Erythroblast (primary cell): ENCODE measurements at regions not wholly inside any gene's neighbourhood (a gene's known extent, or its start where the extent isn't known, plus 50 kb on each side); places are given as distances from the start of the nearest gene placed in this dataset.

ENCODE experiments used
- DNase-seq, 2 experiments: peaks; one replicate each; lab custom pipeline; 2025; lab: John Stamatoyannopoulos, UW
- GATA1 ChIP-seq: IDR thresholded peaks from 2 replicates; pipeline ENCODE4 v1.6.1; 2011; ENCODE audit warnings: low read depth, mild to moderate bottlenecking, control low read depth, low read length, moderate library complexity
- POLR2A ChIP-seq: IDR thresholded peaks from 2 replicates; pipeline ENCODE4 v1.6.1; 2011; ENCODE audit warnings: mild to moderate bottlenecking, low read length

DNA sequence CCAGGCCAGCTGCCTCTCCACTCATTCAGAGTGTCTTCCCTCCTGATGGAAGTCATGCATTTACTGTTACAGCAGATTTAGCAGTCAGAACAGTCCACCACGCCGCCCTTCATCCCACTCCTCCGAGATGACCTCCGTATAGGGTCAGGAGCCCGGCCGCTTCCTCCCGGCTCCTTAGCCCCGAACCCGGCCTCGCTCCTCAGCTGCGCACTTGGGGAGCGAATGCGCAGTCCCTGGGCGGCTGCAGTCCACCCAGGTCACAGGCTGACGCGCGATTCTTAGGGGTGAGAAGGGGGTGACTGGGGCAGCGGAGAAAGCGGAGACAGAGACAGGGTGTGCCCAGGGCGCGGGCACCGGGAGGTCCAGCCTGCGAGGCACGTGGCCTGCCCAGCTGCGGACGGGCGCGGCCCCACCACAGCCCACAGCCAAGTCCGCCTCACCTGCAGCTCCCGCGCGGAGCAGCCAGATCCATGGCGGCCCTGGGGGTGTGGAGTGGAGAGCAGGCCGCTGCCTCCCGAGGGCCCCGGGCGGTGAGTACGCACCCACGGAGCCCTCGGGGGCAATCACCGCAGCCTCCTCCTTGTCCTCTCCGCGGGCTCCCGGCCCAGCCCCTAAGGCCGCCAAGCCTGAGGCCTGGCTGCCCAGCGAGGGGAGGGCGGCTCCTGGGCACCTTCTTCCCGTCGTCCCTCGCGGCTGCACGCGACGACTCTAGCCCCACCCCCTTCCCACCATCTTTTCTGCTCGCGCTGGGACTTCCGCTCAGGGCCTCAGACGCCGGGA, 286.6 kb downstream of the BRD1 start:
- DNase-seq = no peak
- TF ChIP-seq POLR2A (no peak), GATA1 (no peak)

DNA sequence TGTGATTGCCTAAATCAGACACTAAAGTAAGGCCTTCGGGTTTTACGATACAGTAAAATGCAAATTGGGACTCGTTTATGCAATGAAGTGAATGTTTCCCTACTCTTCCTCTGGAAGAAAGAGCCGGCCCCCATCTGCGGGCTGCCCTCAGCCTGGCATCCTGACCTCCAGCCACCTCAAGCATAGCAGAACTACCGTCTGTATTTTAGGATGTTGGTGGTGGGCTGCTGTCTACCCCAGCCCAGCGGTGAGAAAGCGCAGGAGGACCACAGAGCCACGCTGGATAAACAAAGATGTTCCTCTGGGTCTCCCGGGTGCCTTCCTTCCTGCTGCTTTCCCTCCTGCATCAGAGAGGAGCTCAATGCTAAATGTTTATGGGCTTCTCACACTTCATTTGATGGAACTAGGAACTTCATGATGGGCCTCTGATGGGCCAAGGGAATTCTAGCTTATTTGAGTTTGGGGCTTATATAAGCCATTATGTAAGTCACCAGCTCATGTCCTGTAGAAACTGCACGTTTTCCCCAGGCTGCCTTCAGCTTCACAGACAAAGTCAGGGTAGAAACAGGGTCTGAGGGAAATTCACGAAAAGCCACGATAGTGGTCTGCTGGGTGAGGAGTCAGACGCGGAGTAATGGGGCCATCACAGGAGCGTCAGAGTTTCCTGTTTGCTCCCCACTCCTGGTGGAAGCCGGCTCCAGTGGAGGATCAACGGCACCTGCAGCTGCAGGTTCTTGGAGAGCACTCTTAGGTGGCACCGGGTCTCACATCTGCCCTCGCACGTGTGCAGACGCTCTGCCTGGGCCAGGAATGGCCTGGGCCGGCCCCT, 287.4 kb downstream of the BRD1 start:
- TF ChIP-seq GATA1 (no peak), POLR2A (no peak)
- DNase-seq = no peak

DNA sequence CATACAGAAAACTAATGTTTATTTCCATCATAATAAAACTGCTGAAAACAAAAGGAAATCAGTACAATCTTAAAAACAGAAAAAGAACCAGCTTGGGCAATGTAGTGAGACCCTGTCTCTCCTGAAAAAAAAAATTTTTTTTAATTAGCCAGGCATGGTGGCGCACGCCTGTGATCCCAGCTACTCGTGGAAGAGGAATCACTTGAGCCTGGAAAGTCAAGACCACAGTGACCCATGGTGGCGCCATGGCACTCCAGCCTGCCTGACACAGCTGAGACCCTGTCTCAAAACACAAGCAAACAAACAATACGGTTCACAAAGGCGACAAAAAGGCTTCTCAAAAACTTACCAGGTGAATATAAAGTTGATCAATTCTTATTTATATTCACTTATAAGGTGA, 289.7 kb downstream of the BRD1 start:
- TF ChIP-seq GATA1 (no peak), POLR2A (no peak)
- DNase-seq = no peak

DNA sequence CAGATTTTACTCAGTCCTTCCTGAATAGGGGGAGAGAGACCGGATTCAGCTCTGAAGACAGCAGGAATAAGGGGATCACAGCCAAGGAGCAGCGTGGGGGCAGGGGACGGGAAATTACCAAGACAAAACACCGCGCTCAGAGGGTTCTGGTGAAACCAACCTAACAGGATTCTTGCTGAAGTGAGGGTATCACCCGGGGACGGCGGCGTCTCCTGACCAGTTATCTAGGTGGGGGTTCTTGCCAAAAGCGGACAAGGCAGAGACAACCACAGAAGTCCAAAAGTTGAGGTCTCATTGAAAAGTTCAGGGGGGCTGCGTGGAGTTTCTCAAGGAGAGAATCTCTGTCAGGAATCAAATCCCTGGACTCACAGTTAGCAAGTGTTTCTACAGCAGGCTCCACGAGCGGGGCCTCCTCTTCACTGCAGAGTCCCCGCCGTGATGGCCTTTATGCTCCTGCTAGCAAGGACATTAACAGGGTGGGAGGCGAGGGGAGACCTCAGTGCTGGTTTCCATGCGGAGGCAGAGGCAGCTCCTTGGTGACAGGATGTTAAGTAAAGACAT, 291.0 kb downstream of the BRD1 start:
- no peak for TF ChIP-seq GATA1
- TF ChIP-seq POLR2A = no peak
- no peak for DNase-seq

DNA sequence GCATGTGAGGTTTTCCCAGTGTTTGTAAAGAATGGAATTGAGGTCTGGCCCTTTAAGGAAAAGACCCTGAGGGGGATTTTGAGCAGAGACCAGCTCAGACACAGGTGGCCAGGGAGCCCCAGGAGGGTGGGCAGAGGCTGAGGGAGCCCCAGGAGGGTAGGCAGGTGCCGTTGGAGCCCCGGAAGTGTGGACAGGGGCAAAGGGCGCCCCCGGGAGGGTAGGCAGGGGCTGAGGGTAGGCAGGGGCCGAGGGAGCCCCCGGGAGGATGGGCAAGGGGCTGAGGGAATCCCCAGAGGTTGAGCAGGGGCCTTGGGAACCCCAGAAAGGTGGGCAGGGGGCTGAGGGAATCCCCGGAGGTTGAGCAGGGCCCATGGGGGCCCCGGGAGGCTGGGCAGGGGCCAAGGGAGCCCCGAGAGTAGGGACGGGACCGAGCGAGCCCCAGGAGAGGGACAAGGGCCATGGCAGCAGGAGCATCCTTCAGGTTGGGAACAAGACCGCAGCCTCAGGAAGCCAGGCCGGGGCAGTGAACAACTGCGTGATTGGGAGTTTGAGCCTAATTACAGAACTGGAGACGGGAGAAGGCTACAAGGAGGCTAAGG, 292.0 kb downstream of the BRD1 start:
- no peak for DNase-seq
- TF ChIP-seq POLR2A = no peak
- TF ChIP-seq GATA1 = no peak

DNA sequence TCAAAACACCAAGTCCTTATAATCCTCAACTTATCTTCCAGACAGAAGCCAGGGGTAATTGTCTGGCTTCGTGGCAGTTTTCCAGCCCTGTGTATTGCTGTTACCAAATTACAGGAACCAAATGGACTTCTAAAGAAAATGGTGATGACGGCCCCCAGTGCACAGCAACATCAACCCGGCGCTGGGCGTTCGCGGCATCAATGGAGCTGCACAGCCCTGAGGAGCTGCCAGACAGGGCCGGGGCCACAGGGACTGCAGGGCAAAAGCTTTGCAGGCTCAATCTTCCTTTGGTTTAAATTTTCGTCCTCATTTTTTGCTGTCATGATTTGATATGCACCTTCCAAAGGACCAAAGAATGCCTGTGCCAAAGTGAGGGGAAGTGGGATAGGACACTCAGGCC, 292.5 kb downstream of the BRD1 start:
- no peak for DNase-seq
- TF ChIP-seq POLR2A (no peak), GATA1 (no peak)

DNA sequence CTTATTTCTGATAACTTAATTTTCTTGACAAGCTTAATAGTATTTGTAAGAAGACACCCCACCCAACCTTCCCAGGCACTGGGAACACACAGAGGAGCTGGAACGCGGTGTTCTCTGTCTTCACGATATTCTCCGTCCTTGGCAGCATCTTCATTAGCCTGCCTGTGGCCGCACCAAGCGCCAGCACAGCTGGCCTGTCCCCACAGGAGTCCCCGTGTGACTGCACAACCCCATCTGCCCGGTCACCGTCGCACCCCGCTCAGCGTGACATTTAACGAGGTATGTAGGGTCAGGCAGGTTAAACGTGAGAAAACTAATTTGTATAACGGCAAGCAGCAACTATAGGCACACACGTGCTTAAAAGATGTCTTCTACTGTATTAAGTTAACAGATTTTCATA, 293.3 kb downstream of the BRD1 start:
- no peak for TF ChIP-seq GATA1
- TF ChIP-seq POLR2A = no peak
- no peak for DNase-seq

DNA sequence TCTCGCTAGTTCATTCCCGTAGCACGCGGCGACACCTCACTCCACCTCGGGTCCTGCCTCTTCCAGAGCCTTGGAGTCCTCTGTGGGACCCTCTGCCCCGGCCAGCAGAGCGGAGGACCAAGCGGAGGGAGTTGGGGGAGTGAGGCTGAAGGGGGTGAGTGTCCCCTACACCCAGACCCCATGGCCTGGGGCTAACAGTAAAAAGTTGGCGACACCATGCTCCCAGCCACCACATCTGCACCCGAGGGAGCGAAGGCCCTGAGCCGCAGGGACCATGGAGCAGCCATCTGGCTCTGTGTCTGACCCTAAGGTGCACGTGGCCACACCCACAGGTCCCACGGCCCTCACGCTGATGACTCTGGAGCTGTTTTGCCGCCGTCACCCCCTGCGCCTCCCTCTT, 293.8 kb downstream of the BRD1 start:
- DNase-seq = no peak

DNA sequence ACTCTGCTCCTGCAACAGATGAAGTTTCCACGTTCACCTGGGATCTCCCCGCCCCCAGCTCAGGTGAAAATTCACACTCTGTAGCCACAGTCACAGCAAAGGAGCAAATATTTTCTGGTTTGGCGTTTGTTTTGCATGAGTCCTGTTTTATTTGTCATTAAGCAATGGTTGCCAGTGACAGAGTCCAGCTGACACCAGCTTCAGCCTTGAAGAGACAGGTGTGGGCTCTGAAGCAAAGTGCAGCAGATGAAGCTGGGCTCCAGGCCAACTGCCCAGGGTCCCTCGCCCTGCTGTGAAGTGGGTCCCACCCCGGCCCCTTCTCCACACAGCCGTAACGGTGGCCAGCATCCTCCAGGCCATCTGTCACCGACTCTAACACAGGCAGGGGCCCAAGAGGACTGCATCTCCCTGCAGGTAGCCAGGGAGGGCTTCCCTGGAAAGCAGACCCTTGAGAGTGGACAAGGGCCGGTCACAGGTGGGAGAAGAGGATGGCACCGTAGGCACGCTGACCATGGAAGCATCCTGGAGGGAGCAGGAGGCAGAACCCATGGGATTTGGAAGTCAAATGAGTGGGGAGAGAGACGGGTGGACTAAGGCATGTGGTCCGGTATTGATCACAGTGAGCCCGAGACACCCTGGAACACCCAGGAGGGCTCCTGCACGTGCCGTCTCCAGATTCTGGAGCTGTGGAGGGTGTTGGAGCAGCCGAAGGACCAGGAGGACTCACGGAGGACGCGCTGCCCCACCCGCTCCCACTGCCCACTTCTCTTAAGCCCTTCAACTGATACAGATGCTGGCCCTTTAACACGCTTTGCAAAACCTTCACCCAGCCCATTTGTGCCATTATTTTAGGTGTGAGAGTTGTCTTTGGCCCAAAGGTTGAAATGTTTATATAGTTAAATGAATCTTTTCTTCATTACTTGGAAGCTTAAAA, 294.5 kb downstream of the BRD1 start:
- TF ChIP-seq GATA1 (no peak), POLR2A (no peak)
- no peak for DNase-seq

More for the DNA sequence above, 293.8 kb downstream of the BRD1 start:
- TF ChIP-seq POLR2A (no peak), GATA1 (no peak)

DNA sequence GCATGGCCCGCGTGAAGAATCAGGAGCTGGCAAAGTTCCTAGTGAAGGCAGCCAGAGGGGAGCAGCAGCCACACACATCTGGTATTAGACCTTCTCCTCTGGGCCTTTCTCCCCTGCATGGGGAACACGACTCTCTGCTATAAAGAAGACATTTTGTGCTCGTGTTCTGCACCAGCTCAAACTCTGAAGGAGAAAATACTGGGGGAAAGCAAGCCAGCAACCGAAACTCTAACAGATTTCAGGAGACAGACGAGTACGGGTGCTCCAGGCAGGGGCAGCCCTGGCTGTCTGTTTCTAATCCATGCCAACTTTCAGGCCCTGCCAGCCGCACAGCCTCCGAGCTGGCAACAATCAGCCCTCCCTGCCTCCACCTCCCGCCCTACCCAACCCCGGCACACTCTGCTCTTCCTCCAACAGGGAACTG, 296.3 kb downstream of the BRD1 start:
- no peak for TF ChIP-seq POLR2A
- no peak for TF ChIP-seq GATA1
- no peak for DNase-seq

DNA sequence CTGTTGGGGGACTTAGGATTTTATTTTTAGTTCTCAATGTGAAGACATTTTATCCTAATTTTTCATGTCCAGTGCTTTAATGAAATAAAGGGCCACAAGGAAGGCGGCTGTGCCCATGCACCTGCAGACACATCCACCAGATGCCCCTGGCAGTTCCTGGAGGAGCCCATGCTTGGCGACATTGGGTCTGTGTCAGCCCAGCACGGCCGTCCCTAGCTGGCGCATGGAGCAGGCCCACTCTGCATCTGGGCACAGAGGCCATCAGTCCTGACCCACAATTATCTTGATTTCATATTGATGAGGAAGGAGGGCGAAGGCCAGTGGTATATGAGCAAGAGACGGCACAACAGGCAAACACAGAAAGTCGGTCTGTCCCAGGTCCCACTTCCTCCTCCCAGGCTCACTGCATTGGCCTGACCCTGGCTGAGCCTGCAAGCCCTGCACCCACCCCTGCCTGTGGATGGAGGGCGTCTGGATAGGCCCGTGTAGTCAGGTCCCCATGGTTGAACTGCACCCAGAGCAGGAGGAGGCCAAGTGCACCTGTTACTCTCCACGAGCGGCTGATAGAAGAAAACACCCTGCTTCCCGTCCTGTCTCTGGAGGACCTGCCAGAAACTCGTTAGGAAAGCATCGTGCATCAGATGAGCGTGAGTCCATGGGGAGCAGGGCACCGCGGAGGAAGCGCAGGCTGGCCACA, 296.9 kb downstream of the BRD1 start:
- no peak for DNase-seq
- no peak for TF ChIP-seq POLR2A
- no peak for TF ChIP-seq GATA1

DNA sequence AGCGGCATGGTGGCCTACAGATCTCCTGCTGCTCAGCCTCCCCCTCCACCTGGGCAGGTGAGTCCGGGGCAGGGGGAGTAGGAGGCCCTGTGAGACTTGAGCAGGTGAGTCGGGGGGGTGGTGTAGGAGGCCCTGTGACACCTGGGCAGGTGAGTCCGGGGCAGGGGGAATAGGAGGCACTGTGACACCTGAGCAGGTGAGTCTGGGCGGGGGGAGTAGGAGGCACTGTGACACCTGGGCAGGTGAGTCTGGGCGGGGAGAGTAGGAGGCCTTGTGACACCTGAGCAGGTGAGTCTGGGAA, 299.3 kb downstream of the BRD1 start:
- DNase-seq = peak in 1 of 2 experiments; percentile 29
- TF ChIP-seq POLR2A (no peak), GATA1 (no peak)
